Memory B cell (primary cell): ENCODE measurements at regions not wholly inside any gene's neighbourhood (a gene's known extent, or its start where the extent isn't known, plus 50 kb on each side); places are given as distances from the start of the nearest gene placed in this dataset.

Source experiments
- ATAC-seq: fragments of 150-1000 bp; cut with Tn5 transposase; 2 replicates; pipeline ENCODE4 v1.10.0; 2021; ENCODE audit warnings: low read depth, mild to moderate bottlenecking, moderate library complexity
- DNase-seq, 2 donors: peaks; one replicate each; pipeline ENCODE4 v3.0.0; 2022; ENCODE audit warnings: low spot score in 2 of 2
- H3K27ac Mint-ChIP-seq: one replicate; pipeline ENCODE4 v1.8.0; 2022; ENCODE audit warnings: mild to moderate bottlenecking, moderate library complexity, mixed read lengths
- H3K27me3 Mint-ChIP-seq: one replicate; pipeline ENCODE4 v1.8.0; 2022; ENCODE audit warnings: mixed read lengths
- H3K36me3 Mint-ChIP-seq: one replicate; pipeline ENCODE4 v1.8.0; 2022; ENCODE audit warnings: mild to moderate bottlenecking, mixed read lengths
- H3K4me1 Mint-ChIP-seq: one replicate; pipeline ENCODE4 v1.8.0; 2022; ENCODE audit warnings: mixed read lengths
- H3K4me3 Mint-ChIP-seq: one replicate; pipeline ENCODE4 v1.8.0; 2022; ENCODE audit warnings: mild to moderate bottlenecking, moderate library complexity, mixed read lengths
- H3K9me3 Mint-ChIP-seq: one replicate; pipeline ENCODE4 v1.8.0; 2022; ENCODE audit warnings: mixed read lengths

- Mint-ChIP-seq H3K27ac (no peak overlapping the region), H3K4me3 (no peak overlapping the region), H3K4me1 (no peaks in the 10 kb centered on the region), H3K36me3 (no peaks in the 10 kb centered on the region), H3K27me3 (peaks cover 8% of the 10 kb centered on the region), H3K9me3 (peaks cover under 1% of the 10 kb centered on the region)
- no peak for ATAC-seq
- no peak for DNase-seq
Measured at GRCh38 chr2:12964904-12965539, 248.3 kb downstream of the TRIB2 start.

GRCh38 chr2:12965540-12966269, 249.0 kb downstream of the TRIB2 start:
- H3K27ac Mint-ChIP-seq: no peak overlapping the region
- H3K9me3 Mint-ChIP-seq: no peaks in the 10 kb centered on the region
- no peaks in the 10 kb centered on the region for H3K36me3 Mint-ChIP-seq
- no peaks in the 10 kb centered on the region for H3K4me1 Mint-ChIP-seq
- H3K27me3 Mint-ChIP-seq: peaks cover 8% of the 10 kb centered on the region
- DNase-seq (no peak), ATAC-seq (no peak)
- H3K4me3 Mint-ChIP-seq: no peak overlapping the region

- Mint-ChIP-seq H3K4me3 (no peak overlapping the region), H3K27ac (no peak overlapping the region), H3K9me3 (no peaks in the 10 kb centered on the region), H3K4me1 (no peaks in the 10 kb centered on the region), H3K36me3 (no peaks in the 10 kb centered on the region), H3K27me3 (peaks cover 8% of the 10 kb centered on the region)
- ATAC-seq (no peak), DNase-seq (no peak)
Measured at GRCh38 chr2:12967804-12968203, 251.1 kb downstream of the TRIB2 start.

GRCh38 chr2:12968399-12968798, 251.7 kb downstream of the TRIB2 start:
- ATAC-seq: no peak
- peaks cover 8% of the 10 kb centered on the region for H3K27me3 Mint-ChIP-seq
- no peaks in the 10 kb centered on the region for H3K36me3 Mint-ChIP-seq
- no peaks in the 10 kb centered on the region for H3K4me1 Mint-ChIP-seq
- H3K4me3 Mint-ChIP-seq: no peak overlapping the region
- H3K27ac Mint-ChIP-seq: no peak overlapping the region
- DNase-seq: no peak
- no peaks in the 10 kb centered on the region for H3K9me3 Mint-ChIP-seq

- no peak for DNase-seq
- no peak for ATAC-seq
- Mint-ChIP-seq H3K4me1 (no peaks in the 10 kb centered on the region), H3K27me3 (peaks cover 14% of the 10 kb centered on the region), H3K36me3 (peaks cover 4% of the 10 kb centered on the region), H3K4me3 (no peak overlapping the region), H3K9me3 (peaks cover 4% of the 10 kb centered on the region), H3K27ac (no peak overlapping the region)
Measured at GRCh38 chr2:12970861-12971260, 254.1 kb downstream of the TRIB2 start.

GRCh38 chr2:12971581-12972365, 255.0 kb downstream of the TRIB2 start:
- no peak overlapping the region for H3K27ac Mint-ChIP-seq
- peaks cover 14% of the 10 kb centered on the region for H3K27me3 Mint-ChIP-seq
- H3K4me1 Mint-ChIP-seq: no peaks in the 10 kb centered on the region
- H3K4me3 Mint-ChIP-seq: no peak overlapping the region
- peaks cover 4% of the 10 kb centered on the region for H3K36me3 Mint-ChIP-seq
- peaks cover 4% of the 10 kb centered on the region for H3K9me3 Mint-ChIP-seq
- DNase-seq (no peak), ATAC-seq (no peak)

GRCh38 chr2:12978066-12978835, 261.5 kb downstream of the TRIB2 start:
- peaks cover 12% of the 10 kb centered on the region for H3K27me3 Mint-ChIP-seq
- no peak overlapping the region for H3K27ac Mint-ChIP-seq
- no peaks in the 10 kb centered on the region for H3K4me1 Mint-ChIP-seq
- DNase-seq: no peak
- H3K9me3 Mint-ChIP-seq: peaks cover 4% of the 10 kb centered on the region
- peaks cover 4% of the 10 kb centered on the region for H3K36me3 Mint-ChIP-seq
- ATAC-seq: no peak
- no peak overlapping the region for H3K4me3 Mint-ChIP-seq

- DNase-seq: no peak
- ATAC-seq: no peak
- Mint-ChIP-seq H3K4me1 (no peaks in the 10 kb centered on the region), H3K36me3 (peaks cover under 1% of the 10 kb centered on the region), H3K27ac (no peak overlapping the region), H3K4me3 (no peak overlapping the region), H3K27me3 (peaks cover 10% of the 10 kb centered on the region), H3K9me3 (peaks cover under 1% of the 10 kb centered on the region)
Measured at GRCh38 chr2:12979066-12979465, 262.3 kb downstream of the TRIB2 start.

GRCh38 chr2:12980817-12981216, 264.1 kb downstream of the TRIB2 start:
- H3K4me3 Mint-ChIP-seq: no peak overlapping the region
- H3K27ac Mint-ChIP-seq: no peak overlapping the region
- no peak for ATAC-seq
- no peaks in the 10 kb centered on the region for H3K4me1 Mint-ChIP-seq
- H3K9me3 Mint-ChIP-seq: no peaks in the 10 kb centered on the region
- no peak for DNase-seq
- H3K36me3 Mint-ChIP-seq: no peaks in the 10 kb centered on the region
- peaks cover 11% of the 10 kb centered on the region for H3K27me3 Mint-ChIP-seq

GRCh38 chr2:12982149-12982584, 265.4 kb downstream of the TRIB2 start:
- no peaks in the 10 kb centered on the region for H3K9me3 Mint-ChIP-seq
- DNase-seq: no peak
- peaks cover 11% of the 10 kb centered on the region for H3K27me3 Mint-ChIP-seq
- no peaks in the 10 kb centered on the region for H3K4me1 Mint-ChIP-seq
- H3K27ac Mint-ChIP-seq: no peak overlapping the region
- H3K36me3 Mint-ChIP-seq: no peaks in the 10 kb centered on the region
- no peak for ATAC-seq
- H3K4me3 Mint-ChIP-seq: no peak overlapping the region

- Mint-ChIP-seq H3K27ac (no peak overlapping the region), H3K27me3 (peaks cover 5% of the 10 kb centered on the region), H3K4me1 (peaks cover 2% of the 10 kb centered on the region), H3K4me3 (no peak overlapping the region), H3K36me3 (no peaks in the 10 kb centered on the region), H3K9me3 (no peaks in the 10 kb centered on the region)
- DNase-seq (no peak), ATAC-seq (no peak)
Measured at GRCh38 chr2:12987246-12987645, 270.5 kb downstream of the TRIB2 start.

GRCh38 chr2:12988279-12988678, 271.5 kb downstream of the TRIB2 start:
- DNase-seq (no peak), ATAC-seq (no peak)
- H3K27me3 Mint-ChIP-seq: peaks cover 5% of the 10 kb centered on the region
- H3K4me3 Mint-ChIP-seq: no peak overlapping the region
- H3K36me3 Mint-ChIP-seq: no peaks in the 10 kb centered on the region
- H3K4me1 Mint-ChIP-seq: peaks cover 2% of the 10 kb centered on the region
- H3K27ac Mint-ChIP-seq: no peak overlapping the region
- no peaks in the 10 kb centered on the region for H3K9me3 Mint-ChIP-seq

- DNase-seq (no peak), ATAC-seq (no peak)
- Mint-ChIP-seq H3K27ac (no peak overlapping the region), H3K4me3 (no peak overlapping the region), H3K9me3 (no peaks in the 10 kb centered on the region), H3K4me1 (peaks cover 2% of the 10 kb centered on the region), H3K36me3 (no peaks in the 10 kb centered on the region), H3K27me3 (peaks cover 2% of the 10 kb centered on the region)
Measured at GRCh38 chr2:12990523-12990922, 273.8 kb downstream of the TRIB2 start.

GRCh38 chr2:12998685-12999084, 281.9 kb downstream of the TRIB2 start:
- H3K4me3 Mint-ChIP-seq: no peak overlapping the region
- H3K27ac Mint-ChIP-seq: no peak overlapping the region
- no peaks in the 10 kb centered on the region for H3K36me3 Mint-ChIP-seq
- DNase-seq (no peak), ATAC-seq (no peak)
- H3K27me3 Mint-ChIP-seq: no peaks in the 10 kb centered on the region
- H3K4me1 Mint-ChIP-seq: no peaks in the 10 kb centered on the region
- H3K9me3 Mint-ChIP-seq: no peaks in the 10 kb centered on the region
